Type B pancreatic cell (in vitro differentiated cells): ENCODE measurements at regions not wholly inside any gene's neighbourhood (a gene's known extent, or its start where the extent isn't known, plus 50 kb on each side); places are given as distances from the start of the nearest gene placed in this dataset.

Experiments
- DNase-seq: peaks from one replicate; pipeline ENCODE4 v3.0.0; 2021; ENCODE audit warnings: mixed read lengths; ENCODE audit not compliant: unreplicated experiment; ENCODE audit errors: extremely low spot score
- H3K27ac Mint-ChIP-seq: 2 replicates; pipeline ENCODE4 v1.8.0; 2021; ENCODE audit warnings: mild to moderate bottlenecking, mixed read lengths
- H3K27me3 Mint-ChIP-seq: 2 replicates; pipeline ENCODE4 v1.8.0; 2021; ENCODE audit warnings: mixed read lengths
- H3K36me3 Mint-ChIP-seq: 2 replicates; pipeline ENCODE4 v1.8.0; 2021; ENCODE audit warnings: mixed read lengths
- H3K4me1 Mint-ChIP-seq: one replicate; pipeline ENCODE4 v1.8.0; 2021; ENCODE audit warnings: mixed read lengths; ENCODE audit not compliant: unreplicated experiment
- H3K4me3 Mint-ChIP-seq: 2 replicates; pipeline ENCODE4 v1.8.0; 2021; ENCODE audit warnings: mild to moderate bottlenecking, mixed read lengths
- H3K9me3 Mint-ChIP-seq: 2 replicates; pipeline ENCODE4 v1.8.0; 2021; ENCODE audit warnings: mixed read lengths
- TF ChIP-seq, protein P1 (sequence below): fragments of 200-600 bp; sonication (generic); conservative IDR thresholded peaks from 2 replicates; pipeline ENCODE4 v1.5.0; 2021; ENCODE audit warnings: antibody characterized with exemption, mild to moderate bottlenecking

DNA sequence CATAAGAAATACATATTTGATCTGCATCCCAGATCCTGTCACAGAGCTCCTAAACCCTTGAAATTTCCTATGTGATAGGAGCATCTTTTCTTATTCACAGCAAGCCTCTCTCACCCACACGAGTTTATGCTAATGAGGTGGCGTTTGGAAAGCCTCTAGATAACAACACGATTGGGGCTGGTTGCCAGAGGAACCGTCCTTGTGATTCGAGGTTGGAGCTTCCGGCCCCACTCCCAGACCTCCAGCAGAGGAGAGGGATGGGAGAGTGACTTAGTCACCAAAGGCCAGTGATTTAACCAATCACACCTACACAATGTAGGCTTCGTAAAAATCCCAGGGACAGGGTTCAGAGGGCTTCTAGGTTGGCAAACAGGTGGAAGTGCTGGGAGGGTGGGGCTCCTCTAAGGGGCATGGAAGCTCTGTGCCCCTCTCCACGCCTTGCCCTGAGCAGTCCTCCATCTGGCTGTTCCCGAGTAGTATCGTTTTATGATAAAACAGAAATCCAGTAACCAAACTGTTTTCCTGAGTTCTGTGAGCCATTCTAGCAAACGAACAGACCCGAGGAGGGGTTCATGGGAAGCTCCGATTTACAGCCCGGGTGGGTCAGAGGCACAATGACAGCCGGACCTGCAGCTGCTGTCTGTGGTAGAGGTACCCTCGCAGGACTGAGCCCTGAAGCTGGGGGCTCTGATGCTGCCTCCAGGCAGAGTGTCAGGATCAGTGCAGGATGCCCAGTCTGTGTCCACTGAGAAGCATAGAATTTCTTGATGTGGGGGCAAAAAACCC, 238.1 kb upstream of the ARID1B start:
- no peak for DNase-seq
- H3K27ac Mint-ChIP-seq = no peak overlapping the region
- H3K4me1 Mint-ChIP-seq = no peaks in the 10 kb centered on the region
- H3K9me3 Mint-ChIP-seq = no peaks in the 10 kb centered on the region
- H3K36me3 Mint-ChIP-seq = no peaks in the 10 kb centered on the region
- peaks cover 3% of the 10 kb centered on the region for H3K27me3 Mint-ChIP-seq
- no peak overlapping the region for H3K4me3 Mint-ChIP-seq
- TF ChIP-seq, protein P1, sequence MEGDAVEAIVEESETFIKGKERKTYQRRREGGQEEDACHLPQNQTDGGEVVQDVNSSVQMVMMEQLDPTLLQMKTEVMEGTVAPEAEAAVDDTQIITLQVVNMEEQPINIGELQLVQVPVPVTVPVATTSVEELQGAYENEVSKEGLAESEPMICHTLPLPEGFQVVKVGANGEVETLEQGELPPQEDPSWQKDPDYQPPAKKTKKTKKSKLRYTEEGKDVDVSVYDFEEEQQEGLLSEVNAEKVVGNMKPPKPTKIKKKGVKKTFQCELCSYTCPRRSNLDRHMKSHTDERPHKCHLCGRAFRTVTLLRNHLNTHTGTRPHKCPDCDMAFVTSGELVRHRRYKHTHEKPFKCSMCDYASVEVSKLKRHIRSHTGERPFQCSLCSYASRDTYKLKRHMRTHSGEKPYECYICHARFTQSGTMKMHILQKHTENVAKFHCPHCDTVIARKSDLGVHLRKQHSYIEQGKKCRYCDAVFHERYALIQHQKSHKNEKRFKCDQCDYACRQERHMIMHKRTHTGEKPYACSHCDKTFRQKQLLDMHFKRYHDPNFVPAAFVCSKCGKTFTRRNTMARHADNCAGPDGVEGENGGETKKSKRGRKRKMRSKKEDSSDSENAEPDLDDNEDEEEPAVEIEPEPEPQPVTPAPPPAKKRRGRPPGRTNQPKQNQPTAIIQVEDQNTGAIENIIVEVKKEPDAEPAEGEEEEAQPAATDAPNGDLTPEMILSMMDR = no peak

DNA sequence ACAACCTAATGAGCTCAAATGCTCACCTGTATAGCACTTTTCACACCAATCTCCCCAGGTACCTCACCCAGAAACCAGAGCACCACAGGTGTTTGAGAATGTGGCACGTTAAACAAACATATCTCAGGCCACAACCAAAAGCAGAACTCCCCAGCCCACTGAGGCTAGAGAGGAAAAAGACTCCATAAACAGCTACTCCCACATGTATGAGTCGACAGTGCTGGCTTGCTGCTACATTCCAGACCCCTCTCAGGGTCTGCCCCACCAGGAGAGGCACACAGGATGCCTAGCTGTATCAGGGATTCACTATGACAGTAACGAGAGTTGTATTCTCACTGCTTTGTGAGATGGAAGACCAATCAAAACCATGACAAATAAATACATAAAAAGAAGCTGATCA, 242.6 kb upstream of the ARID1B start:
- Mint-ChIP-seq H3K27ac (no peak overlapping the region), H3K36me3 (no peaks in the 10 kb centered on the region), H3K9me3 (no peaks in the 10 kb centered on the region)

DNA sequence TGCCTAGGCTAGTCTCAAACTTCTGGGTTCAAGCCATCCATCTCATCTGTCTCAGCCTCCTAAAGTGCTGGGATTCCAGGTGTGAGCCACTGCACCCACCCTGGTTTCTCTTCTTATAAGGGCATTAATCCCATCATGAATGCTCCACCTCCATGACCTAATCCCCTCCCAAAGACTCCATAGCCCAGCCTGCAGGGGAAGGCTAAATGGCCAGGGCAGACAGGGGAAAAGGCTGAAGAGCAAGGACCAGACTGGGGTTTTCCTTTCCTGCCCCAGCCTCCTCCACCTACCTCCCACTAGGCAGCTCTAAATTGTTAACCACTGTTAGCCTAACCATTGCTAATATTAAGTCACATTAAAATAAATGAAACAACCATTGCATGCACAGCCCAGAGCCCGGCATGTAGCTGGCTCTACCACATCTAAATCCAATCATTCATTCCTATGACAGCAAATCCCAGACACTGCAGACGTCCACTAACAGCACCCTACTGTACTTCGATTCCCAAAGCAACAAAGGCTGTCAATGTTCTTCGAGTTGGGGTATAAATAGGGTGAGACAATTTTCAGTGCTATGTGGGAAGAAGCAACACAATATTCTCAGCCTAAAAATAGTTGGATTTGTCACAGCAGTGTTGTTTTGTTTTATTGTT, 243.2 kb upstream of the ARID1B start:
- TF ChIP-seq, protein P1 = no peak
- Mint-ChIP-seq H3K27ac (no peak overlapping the region), H3K36me3 (no peaks in the 10 kb centered on the region), H3K27me3 (peaks cover 3% of the 10 kb centered on the region), H3K4me1 (no peaks in the 10 kb centered on the region), H3K9me3 (no peaks in the 10 kb centered on the region), H3K4me3 (no peak overlapping the region)
- no peak for DNase-seq

More for the DNA sequence above, 242.6 kb upstream of the ARID1B start:
- no peak for DNase-seq
- peaks cover 3% of the 10 kb centered on the region for H3K27me3 Mint-ChIP-seq
- H3K4me3 Mint-ChIP-seq = no peak overlapping the region
- TF ChIP-seq, protein P1 = no peak
- no peaks in the 10 kb centered on the region for H3K4me1 Mint-ChIP-seq

DNA sequence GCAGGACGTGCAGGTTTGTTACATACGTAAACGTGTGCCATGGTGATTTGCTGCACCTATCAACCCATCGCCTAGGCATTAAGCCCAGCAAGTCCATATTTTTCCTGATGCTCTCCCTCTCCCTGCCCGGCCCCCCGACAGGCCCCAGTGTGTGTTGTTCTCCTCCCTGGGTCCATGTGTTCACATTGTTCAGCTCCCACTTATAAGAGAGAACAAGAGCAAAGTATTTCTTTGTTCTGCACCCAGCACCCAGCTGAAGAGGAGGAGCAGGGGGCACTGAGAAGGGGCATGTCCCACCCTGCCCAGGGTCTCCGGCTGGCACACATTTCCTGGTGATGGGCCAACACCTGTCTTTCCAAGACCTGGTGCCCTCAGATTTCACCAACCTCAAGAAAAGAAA, 251.1 kb upstream of the ARID1B start:
- H3K4me1 Mint-ChIP-seq = no peaks in the 10 kb centered on the region
- TF ChIP-seq, protein P1 = no peak
- H3K36me3 Mint-ChIP-seq = no peaks in the 10 kb centered on the region
- no peak overlapping the region for H3K27ac Mint-ChIP-seq
- H3K4me3 Mint-ChIP-seq = no peak overlapping the region
- H3K27me3 Mint-ChIP-seq = no peaks in the 10 kb centered on the region
- no peaks in the 10 kb centered on the region for H3K9me3 Mint-ChIP-seq
- no peak for DNase-seq

DNA sequence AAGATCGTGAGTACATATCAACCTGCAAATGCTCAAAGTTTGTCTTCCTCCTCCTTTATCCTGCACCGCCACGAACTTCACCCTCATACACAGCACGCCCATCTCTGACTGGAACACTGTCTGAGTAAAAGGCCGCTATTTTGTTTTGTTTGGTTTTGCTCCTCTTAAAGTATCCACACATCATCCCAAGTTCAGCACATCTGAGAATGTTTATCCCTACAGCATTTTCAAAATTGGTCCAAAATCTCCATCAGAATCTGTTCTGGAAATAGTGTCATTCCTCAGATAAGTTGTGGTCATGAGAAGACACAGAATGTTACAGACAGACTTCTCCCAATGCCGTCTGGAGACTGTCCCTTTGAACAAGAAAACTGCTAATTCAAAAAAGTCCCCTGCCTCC, 251.6 kb upstream of the ARID1B start:
- Mint-ChIP-seq H3K27me3 (no peaks in the 10 kb centered on the region), H3K9me3 (no peaks in the 10 kb centered on the region), H3K36me3 (no peaks in the 10 kb centered on the region), H3K4me3 (no peak overlapping the region), H3K27ac (no peak overlapping the region), H3K4me1 (no peaks in the 10 kb centered on the region)
- TF ChIP-seq, protein P1 = no peak
- DNase-seq = no peak
